Endothelial cell of umbilical vein (primary cell): ENCODE measurements at regions not wholly inside any gene's neighbourhood (a gene's known extent, or its start where the extent isn't known, plus 50 kb on each side); places are given as distances from the start of the nearest gene placed in this dataset.

Experiments
- BruUV-seq: library from RNA; stranded (reverse); fragments of 400-500 nt; replicated peaks from 2 replicates; lab custom pipeline; 2021; lab: Mats Ljungman, UMichigan
- CTCF ChIA-PET: fragments of 300-600, 350-600 bp; sonication (Branson Sonifier 250); formaldehyde crosslinking; loops from one replicate; lab custom pipeline; 2021; ENCODE audit warnings: antibody characterized with exemption, inconsistent platforms; lab: Charles Lee
- POLR2A ChIA-PET: fragments of 300-600, 350-600 bp; sonication (Branson Sonifier 250); formaldehyde crosslinking; loops from one replicate; lab custom pipeline; 2021; ENCODE audit warnings: antibody characterized with exemption, inconsistent platforms; lab: Charles Lee
- DNase-seq: peaks from one replicate; pipeline ENCODE4 v3.0.0-alpha.2; 2011; ENCODE audit warnings: low read depth, low spot score
- FAIRE-seq: peaks from 2 replicates; lab custom pipeline; 2011; peaks lifted over from hg19 to GRCh38; lab: Jason Lieb, UNC
- H2AFZ ChIP-seq: 2 replicates; pipeline ENCODE4 v1.6.0; 2012; ENCODE audit warnings: low read depth, low read length, control low read depth, inconsistent platforms
- H3K27ac ChIP-seq: 2 replicates; pipeline ENCODE4 v1.5.1; 2011; ENCODE audit warnings: low read depth, mild to moderate bottlenecking, control low read depth, low read length, moderate library complexity; ENCODE audit not compliant: insufficient read depth
- H3K27me3 ChIP-seq, 2 experiments: 2 replicates each; pipeline versions ENCODE4 v1.6.0 to v1.6.1; 2011; ENCODE audit warnings: low read length in 2 of 2, mixed read lengths in 1 of 2; ENCODE audit not compliant: control insufficient read depth in 2 of 2, insufficient read depth in 2 of 2
- H3K36me3 ChIP-seq, 2 experiments: 2 replicates in 1 of 2; 3 replicates in 1 of 2; pipeline ENCODE4 v1.5.1; 2011; ENCODE audit warnings: low read length in 2 of 2, mild to moderate bottlenecking in 1 of 2, moderate library complexity in 1 of 2; ENCODE audit not compliant: control insufficient read depth in 2 of 2, insufficient read depth in 2 of 2; ENCODE audit errors: extremely low read depth in 1 of 2
- H3K4me1 ChIP-seq: 3 replicates; pipeline ENCODE4 v1.5.1; 2011; ENCODE audit warnings: mild to moderate bottlenecking, low read length; ENCODE audit not compliant: control insufficient read depth, insufficient read depth; ENCODE audit errors: extremely low read depth
- H3K4me2 ChIP-seq: 2 replicates; pipeline ENCODE4 v1.6.1; 2011; ENCODE audit warnings: low read length, control low read depth, mixed read lengths; ENCODE audit not compliant: insufficient read depth
- H3K4me3 ChIP-seq, 3 experiments: fragments of 200-600 bp in 1 of 3; sonication (generic), shearing (Covaris generic) in 1 of 3; replicated peaks in 1 of 3; 2 replicates each; pipeline ENCODE4 v1.5.1; 2011 to 2016; ENCODE audit warnings: control low read depth in 3 of 3, low read length in 3 of 3, mild to moderate bottlenecking in 2 of 3, inconsistent platforms in 1 of 3, low read depth in 1 of 3, moderate library complexity in 1 of 3; ENCODE audit not compliant: insufficient read depth in 1 of 3
- H3K79me2 ChIP-seq: 2 replicates; pipeline ENCODE4 v1.6.0; 2012; ENCODE audit warnings: low read length, inconsistent platforms; ENCODE audit not compliant: control insufficient read depth, insufficient read depth
- H3K9ac ChIP-seq: replicated peaks from 2 replicates; pipeline ENCODE3; 2011; ENCODE audit warnings: low read length, control low read depth; ENCODE audit not compliant: insufficient read depth; ENCODE audit errors: extremely low read depth
- H3K9me1 ChIP-seq: replicated peaks from 3 replicates; pipeline ENCODE4 v1.6.0; 2011; ENCODE audit warnings: mild to moderate bottlenecking, low read length; ENCODE audit not compliant: control insufficient read depth, insufficient read depth; ENCODE audit errors: extremely low read depth
- H3K9me3 ChIP-seq: replicated peaks from 2 replicates; pipeline ENCODE4 v1.5.1; 2012; ENCODE audit warnings: low read length, inconsistent platforms; ENCODE audit not compliant: control insufficient read depth, insufficient read depth
- H4K20me1 ChIP-seq: replicated peaks from 2 replicates; pipeline ENCODE3; 2011; ENCODE audit warnings: mild to moderate bottlenecking, low read length; ENCODE audit not compliant: control insufficient read depth, insufficient read depth; ENCODE audit errors: extremely low read depth
- CTCF ChIP-seq, 2 donors: IDR thresholded peaks; 1 replicate in 1 of 2; 2 replicates in 1 of 2; pipeline ENCODE4 v1.5.1; 2011; ENCODE audit warnings: low read length in 2 of 2, mild to moderate bottlenecking in 2 of 2, moderate library complexity in 2 of 2, control low read depth in 1 of 2, inconsistent platforms in 1 of 2, low read depth in 1 of 2; ENCODE audit not compliant: insufficient read depth in 1 of 2; ENCODE audit errors: extremely low read depth in 1 of 2
- EZH2 ChIP-seq: IDR thresholded peaks from 2 replicates; pipeline ENCODE4 v1.6.1; 2012; ENCODE audit warnings: borderline replicate concordance, low read depth, mild to moderate bottlenecking, moderate library complexity, low read length, inconsistent platforms; ENCODE audit not compliant: severe bottlenecking
- FOS ChIP-seq: IDR thresholded peaks from 2 replicates; pipeline ENCODE4 v1.6.1; 2011; ENCODE audit warnings: mild to moderate bottlenecking, low read length, moderate library complexity, borderline replicate concordance; ENCODE audit not compliant: insufficient read depth
- GATA2 ChIP-seq: IDR thresholded peaks from 2 replicates; pipeline ENCODE4 v1.7.0; 2011; ENCODE audit warnings: low read depth, mild to moderate bottlenecking, moderate library complexity, mixed read lengths, low read length; ENCODE audit not compliant: insufficient read length, insufficient read depth
- JUN ChIP-seq: IDR thresholded peaks from 2 replicates; pipeline ENCODE4 v1.6.1; 2011; ENCODE audit warnings: borderline replicate concordance, low read depth; ENCODE audit not compliant: insufficient read length, insufficient read depth
- MAX ChIP-seq: IDR thresholded peaks from 2 replicates; pipeline ENCODE4 v1.6.1; 2011; ENCODE audit not compliant: insufficient read depth, insufficient read length
- MYC ChIP-seq: IDR thresholded peaks from one replicate; pipeline ENCODE4 v1.6.1; 2011; ENCODE audit warnings: mild to moderate bottlenecking, low read depth, low read length
- POLR2A ChIP-seq: IDR thresholded peaks from 2 replicates; pipeline ENCODE4 v1.6.1; 2012; ENCODE audit warnings: low read depth, mild to moderate bottlenecking, control low read depth, low read length
- POLR2AphosphoS5 ChIP-seq: IDR thresholded peaks from 2 replicates; pipeline ENCODE4 v1.6.1; 2012; ENCODE audit warnings: low read depth, mild to moderate bottlenecking, control low read depth, low read length, moderate library complexity; ENCODE audit not compliant: insufficient read depth
- dilution Hi-C: fragments of 300-500 bp; cut with MboI; formaldehyde crosslinking; loops from one replicate; pipeline ENCODE4 v1.15.0; 2019; ENCODE audit warnings: low sequenced_read_pairs; ENCODE audit not compliant: extremely low pct_ligation_motif_present
- intact Hi-C: fragments of 100-400 bp; cut with micrococcal nuclease; formaldehyde crosslinking; loops from one replicate; pipeline ENCODE4 v1.10.0; 2022

- intact Hi-C loops: no loop called here
- ChIA-PET CTCF (no interaction called here), POLR2A (no interaction called here)
- H3K4me1 ChIP-seq: no peaks in the 10 kb centered on the region
- H3K27me3 ChIP-seq: no peaks in the 10 kb centered on the region
- H3K9me3 ChIP-seq: no peaks in the 10 kb centered on the region
- no peaks in the 10 kb centered on the region for H3K36me3 ChIP-seq
- H3K79me2 ChIP-seq: no peaks in the 10 kb centered on the region
- no TSS peak for BruUV-seq
- no peak overlapping the region for H2AFZ ChIP-seq
- H3K27ac ChIP-seq: no peak overlapping the region
- no peak overlapping the region for H3K9ac ChIP-seq
- FAIRE-seq (no peak), DNase-seq (no peak)
- H3K9me1 ChIP-seq: no peaks in the 10 kb centered on the region
- dilution Hi-C loops: no loop called here
- H3K4me3 ChIP-seq: no peak overlapping the region
- no peak for TF ChIP-seq POLR2A
- no peak for TF ChIP-seq EZH2
- TF ChIP-seq FOS: no peak
- TF ChIP-seq POLR2AphosphoS5: no peak
- TF ChIP-seq JUN: no peak
- no peak for TF ChIP-seq GATA2
- TF ChIP-seq MYC: no peak
- no peak for TF ChIP-seq CTCF (IDR thresholded peaks at IDR 0.05; ENCODE audit: extremely low read depth in 1 of 2, insufficient read depth in 1 of 2, low read depth in 1 of 2, low read length in 2 of 2)
- no peak for TF ChIP-seq MAX
- no peak overlapping the region for H3K4me2 ChIP-seq
- H4K20me1 ChIP-seq: no peaks in the 10 kb centered on the region
Observed at GRCh38 chr3:18282507-18282906, 142.6 kb downstream of the SATB1 start.
